DOHH2 (cell line): ENCODE measurements at regions not wholly inside any gene's neighbourhood (a gene's known extent, or its start where the extent isn't known, plus 50 kb on each side); places are given as distances from the start of the nearest gene placed in this dataset.

Source experiments
- H3F3A ChIP-seq: fragments of 200-600 bp; sonication (generic), shearing (Covaris generic); 2 replicates; pipeline ENCODE4 v1.6.0; 2016; ENCODE audit warnings: antibody characterized with exemption, mild to moderate bottlenecking; ENCODE audit not compliant: control insufficient read depth, insufficient read depth
- H3K27ac ChIP-seq: fragments of 200-600 bp; sonication (generic); 2 replicates; pipeline ENCODE4 v1.5.1; 2014; ENCODE audit warnings: low read depth, mild to moderate bottlenecking, low read length, moderate library complexity
- H3K27me3 ChIP-seq: fragments of 200-600 bp; sonication (generic); 2 replicates; pipeline ENCODE4 v1.6.1; 2014; ENCODE audit warnings: mild to moderate bottlenecking, low read length, mixed read lengths; ENCODE audit not compliant: control insufficient read depth
- H3K36me3 ChIP-seq: fragments of 200-600 bp; sonication (generic); 2 replicates; pipeline ENCODE4 v1.6.1; 2014; ENCODE audit warnings: mild to moderate bottlenecking, low read length, moderate library complexity, mixed read lengths; ENCODE audit not compliant: control insufficient read depth
- H3K4me1 ChIP-seq: fragments of 200-600 bp; sonication (generic); 2 replicates; pipeline ENCODE4 v1.6.1; 2014; ENCODE audit warnings: mild to moderate bottlenecking, low read length, mixed read lengths; ENCODE audit not compliant: control insufficient read depth
- H3K4me2 ChIP-seq: fragments of 200-600 bp; sonication (generic); 2 replicates; pipeline ENCODE4 v1.6.0; 2014; ENCODE audit warnings: mild to moderate bottlenecking, low read length, moderate library complexity
- H3K4me3 ChIP-seq: fragments of 200-600 bp; sonication (generic); 2 replicates; pipeline ENCODE4 v1.5.1; 2014; ENCODE audit warnings: mild to moderate bottlenecking, low read length, mixed read lengths
- H3K79me2 ChIP-seq: fragments of 200-600 bp; sonication (generic); 2 replicates; pipeline ENCODE4 v1.6.1; 2014; ENCODE audit warnings: mild to moderate bottlenecking, low read length, mixed read lengths; ENCODE audit not compliant: control insufficient read depth
- H3K9me2 ChIP-seq: fragments of 200-600 bp; sonication (generic); replicated peaks from 2 replicates; pipeline ENCODE4 v1.6.1; 2014; ENCODE audit warnings: mild to moderate bottlenecking, low read length, mixed read lengths; ENCODE audit not compliant: control insufficient read depth
- H3K9me3 ChIP-seq: fragments of 200-600 bp; sonication (generic); 2 replicates; pipeline ENCODE4 v1.6.1; 2014; ENCODE audit warnings: antibody characterized with exemption, low read length, mixed read lengths; ENCODE audit not compliant: control insufficient read depth, insufficient read depth
- H4K20me1 ChIP-seq: fragments of 200-600 bp; sonication (generic); 2 replicates; pipeline ENCODE4 v1.6.0; 2014; ENCODE audit warnings: low read depth, mild to moderate bottlenecking, antibody characterized with exemption, low read length, moderate library complexity; ENCODE audit not compliant: control insufficient read depth, insufficient read depth
- CTCF ChIP-seq: fragments of 200-600 bp; sonication (generic); IDR thresholded peaks from one replicate; pipeline ENCODE4 v1.5.1; 2014; ENCODE audit warnings: antibody characterized with exemption, mild to moderate bottlenecking, low read depth, low read length; ENCODE audit not compliant: poor library complexity, severe bottlenecking
- EZH2phosphoT487 ChIP-seq: fragments of 200-600 bp; sonication (generic); IDR thresholded peaks from 2 replicates; pipeline ENCODE4 v1.6.1; 2017; ENCODE audit warnings: borderline replicate concordance, mild to moderate bottlenecking, antibody characterized with exemption, low read length, moderate library complexity, mixed read lengths

- H3K4me3 ChIP-seq = no peak overlapping the region
- H3K9me2 ChIP-seq = no peaks in the 10 kb centered on the region
- H3K79me2 ChIP-seq = no peaks in the 10 kb centered on the region
- no peaks in the 10 kb centered on the region for H3K36me3 ChIP-seq
- TF ChIP-seq EZH2phosphoT487 (no peak), CTCF (no peak)
- no peak overlapping the region for H3K4me2 ChIP-seq
- peaks cover 8% of the 10 kb centered on the region for H3K4me1 ChIP-seq
- no peaks in the 10 kb centered on the region for H3K9me3 ChIP-seq
- H4K20me1 ChIP-seq = no peaks in the 10 kb centered on the region
- H3K27ac ChIP-seq = no peak overlapping the region
- no peaks in the 10 kb centered on the region for H3K27me3 ChIP-seq
- H3F3A ChIP-seq = no peaks in the 10 kb centered on the region
Measured at GRCh38 chr14:62099091-62099490, 336.9 kb downstream of the SNAPC1 start.

GRCh38 chr14:62101189-62101588, 339.0 kb downstream of the SNAPC1 start:
- no peaks in the 10 kb centered on the region for H3F3A ChIP-seq
- no peaks in the 10 kb centered on the region for H3K9me3 ChIP-seq
- H3K36me3 ChIP-seq = no peaks in the 10 kb centered on the region
- no peaks in the 10 kb centered on the region for H3K27me3 ChIP-seq
- H3K27ac ChIP-seq = no peak overlapping the region
- H3K4me2 ChIP-seq = no peak overlapping the region
- H4K20me1 ChIP-seq = no peaks in the 10 kb centered on the region
- H3K79me2 ChIP-seq = no peaks in the 10 kb centered on the region
- no peaks in the 10 kb centered on the region for H3K9me2 ChIP-seq
- no peak for TF ChIP-seq EZH2phosphoT487
- no peak for TF ChIP-seq CTCF
- H3K4me1 ChIP-seq = peaks cover 8% of the 10 kb centered on the region
- no peak overlapping the region for H3K4me3 ChIP-seq

GRCh38 chr14:62101673-62102348, 339.6 kb downstream of the SNAPC1 start:
- no peaks in the 10 kb centered on the region for H3K79me2 ChIP-seq
- H3K4me3 ChIP-seq = no peak overlapping the region
- H3F3A ChIP-seq = no peaks in the 10 kb centered on the region
- H3K4me1 ChIP-seq = peaks cover 7% of the 10 kb centered on the region
- TF ChIP-seq EZH2phosphoT487 (no peak), CTCF (no peak)
- H3K9me2 ChIP-seq = no peaks in the 10 kb centered on the region
- no peaks in the 10 kb centered on the region for H3K36me3 ChIP-seq
- no peak overlapping the region for H3K27ac ChIP-seq
- H4K20me1 ChIP-seq = no peaks in the 10 kb centered on the region
- H3K27me3 ChIP-seq = no peaks in the 10 kb centered on the region
- H3K4me2 ChIP-seq = no peak overlapping the region
- no peaks in the 10 kb centered on the region for H3K9me3 ChIP-seq
